IMR-90 (cell line): ENCODE measurements at regions not wholly inside any gene's neighbourhood (a gene's known extent, or its start where the extent isn't known, plus 50 kb on each side); places are given as distances from the start of the nearest gene placed in this dataset.

Source experiments
- ATAC-seq: fragments of 200-7000 bp; cut with Tn5 transposase; 2 replicates; pipeline ENCODE4 v1.9.1; 2020; ENCODE audit warnings: low read depth, mild to moderate bottlenecking, moderate library complexity
- BruUV-seq: library from RNA; stranded (reverse); fragments of 400-500 nt; replicated peaks from 2 replicates; lab custom pipeline; 2021; lab: Mats Ljungman, UMichigan
- CTCF ChIA-PET: fragments of 300-600 bp; formaldehyde crosslinking; extraction: SDS; loops from one replicate; lab custom pipeline; 2021; ENCODE audit warnings: antibody characterized with exemption; lab: Yijun Ruan, JAX
- POLR2A ChIA-PET: fragments of 300-600 bp; sonication (Branson Sonifier 250); formaldehyde crosslinking; loops from one replicate; lab custom pipeline; 2022; ENCODE audit warnings: antibody characterized with exemption; ENCODE audit not compliant: unreplicated experiment; lab: Charles Lee
- DNase-seq: peaks from one replicate; pipeline ENCODE4 v3.0.0; 2013
- H2AFZ ChIP-seq: replicated peaks from 2 replicates; pipeline ENCODE3; 2013; ENCODE audit warnings: low read length, mild to moderate bottlenecking; ENCODE audit not compliant: poor library complexity
- H2AK5ac ChIP-seq: 2 replicates; pipeline ENCODE4 v1.6.1; 2013; ENCODE audit warnings: low read depth, low read length, inconsistent platforms
- H2AK9ac ChIP-seq: replicated peaks from 2 replicates; pipeline ENCODE3; 2013; ENCODE audit warnings: mild to moderate bottlenecking, low read depth, low read length, moderate library complexity; ENCODE audit not compliant: poor library complexity
- H2BK120ac ChIP-seq: 2 replicates; pipeline ENCODE4 v1.6.1; 2013; ENCODE audit warnings: low read depth, low read length, inconsistent platforms
- H2BK15ac ChIP-seq: 3 replicates; pipeline ENCODE4 v1.6.1; 2013; ENCODE audit warnings: low read depth, low read length, inconsistent platforms
- H2BK20ac ChIP-seq: 2 replicates; pipeline ENCODE4 v1.6.1; 2013; ENCODE audit warnings: low read depth, mild to moderate bottlenecking, inconsistent platforms, low read length, moderate library complexity
- H2BK5ac ChIP-seq: 2 replicates; pipeline ENCODE4 v1.6.1; 2013; ENCODE audit warnings: mild to moderate bottlenecking, low read depth, low read length, inconsistent platforms; ENCODE audit not compliant: poor library complexity, severe bottlenecking
- H3K14ac ChIP-seq: replicated peaks from 2 replicates; pipeline ENCODE4 v1.6.1; 2013; ENCODE audit warnings: low read depth, low read length, inconsistent platforms
- H3K18ac ChIP-seq: 2 replicates; pipeline ENCODE4 v1.6.1; 2013; ENCODE audit warnings: low read depth, low read length, control low read depth
- H3K23ac ChIP-seq: 2 replicates; pipeline ENCODE4 v1.6.1; 2013; ENCODE audit warnings: low read depth, low read length, inconsistent platforms
- H3K27ac ChIP-seq: 2 replicates; pipeline ENCODE4 v1.5.1; 2013; ENCODE audit warnings: mild to moderate bottlenecking, control low read depth, low read length; ENCODE audit not compliant: insufficient read depth
- H3K27me3 ChIP-seq: 2 replicates; pipeline ENCODE4 v1.6.1; 2013; ENCODE audit warnings: low read length; ENCODE audit not compliant: control insufficient read depth, insufficient read depth
- H3K36me3 ChIP-seq: 2 replicates; pipeline ENCODE4 v1.6.1; 2013; ENCODE audit warnings: low read length, mixed read lengths; ENCODE audit not compliant: control insufficient read depth, insufficient read depth
- H3K4ac ChIP-seq: 2 replicates; pipeline ENCODE4 v1.6.1; 2013; ENCODE audit warnings: low read depth, low read length, inconsistent platforms
- H3K4me1 ChIP-seq: 2 replicates; pipeline ENCODE4 v1.6.1; 2013; ENCODE audit warnings: low read length, mixed read lengths; ENCODE audit not compliant: control insufficient read depth, insufficient read depth
- H3K4me2 ChIP-seq: 2 replicates; pipeline ENCODE4 v1.6.1; 2013; ENCODE audit warnings: low read depth, mild to moderate bottlenecking, control low read depth, low read length, moderate library complexity
- H3K4me3 ChIP-seq: 2 replicates; pipeline ENCODE4 v1.5.1; 2013; ENCODE audit warnings: low read depth, mild to moderate bottlenecking, control low read depth, low read length, moderate library complexity; ENCODE audit not compliant: insufficient read depth
- H3K56ac ChIP-seq: 2 replicates; pipeline ENCODE4 v1.6.1; 2013; ENCODE audit warnings: low read length, inconsistent platforms; ENCODE audit not compliant: insufficient read depth; ENCODE audit errors: extremely low read depth
- H3K79me1 ChIP-seq, 2 experiments: 2 replicates each; pipeline ENCODE4 v1.6.1; 2013; ENCODE audit warnings: low read length in 2 of 2, inconsistent platforms in 1 of 2, low read depth in 1 of 2
- H3K9ac ChIP-seq: 2 replicates; pipeline ENCODE4 v1.6.1; 2013; ENCODE audit warnings: low read depth, low read length, control low read depth
- H3K9me1 ChIP-seq: 2 replicates; pipeline ENCODE4 v1.6.1; 2013; ENCODE audit warnings: low read length, inconsistent platforms; ENCODE audit not compliant: insufficient read depth
- H3K9me3 ChIP-seq: 2 replicates; pipeline ENCODE4 v1.6.1; 2013; ENCODE audit warnings: low read length; ENCODE audit not compliant: control insufficient read depth, insufficient read depth
- H4K20me1 ChIP-seq: 2 replicates; pipeline ENCODE4 v1.6.1; 2013; ENCODE audit warnings: low read length, inconsistent platforms; ENCODE audit not compliant: insufficient read depth
- H4K5ac ChIP-seq: 2 replicates; pipeline ENCODE4 v1.6.1; 2013; ENCODE audit warnings: mild to moderate bottlenecking, low read depth, low read length, control low read depth
- H4K8ac ChIP-seq, 2 experiments: 2 replicates each; pipeline ENCODE4 v1.6.1; 2013; ENCODE audit warnings: low read depth in 2 of 2, low read length in 2 of 2, control low read depth in 1 of 2, inconsistent platforms in 1 of 2
- H4K91ac ChIP-seq: 2 replicates; pipeline ENCODE4 v1.6.1; 2013; ENCODE audit warnings: low read depth, low read length, inconsistent platforms; ENCODE audit not compliant: insufficient read depth
- CEBPB ChIP-seq: IDR thresholded peaks from 2 replicates; pipeline ENCODE4 v1.6.1; 2012; ENCODE audit warnings: low read depth, low read length, improper control_type of control experiment
- CHD1 ChIP-seq: IDR thresholded peaks from 2 replicates; pipeline ENCODE4 v1.6.1; 2012; ENCODE audit warnings: low read depth, low read length, improper control_type of control experiment
- MAZ ChIP-seq: IDR thresholded peaks from 2 replicates; pipeline ENCODE4 v1.6.1; 2012; ENCODE audit warnings: low read depth, mild to moderate bottlenecking, low read length, improper control_type of control experiment, moderate library complexity, borderline replicate concordance
- MXI1 ChIP-seq: IDR thresholded peaks from 2 replicates; pipeline ENCODE4 v1.6.1; 2012; ENCODE audit warnings: low read depth, mild to moderate bottlenecking, low read length, moderate library complexity, borderline replicate concordance
- NFE2L2 ChIP-seq: fragments of 150-350 bp; IDR thresholded peaks from 2 replicates; pipeline ENCODE4 v1.6.1; 2016; ENCODE audit warnings: low read depth, mild to moderate bottlenecking, low read length
- RAD21 ChIP-seq: IDR thresholded peaks from 2 replicates; pipeline ENCODE4 v1.6.1; 2012; ENCODE audit warnings: low read length, improper control_type of control experiment
- RCOR1 ChIP-seq: IDR thresholded peaks from 2 replicates; pipeline ENCODE4 v1.6.1; 2012; ENCODE audit warnings: mild to moderate bottlenecking, low read length, improper control_type of control experiment; ENCODE audit not compliant: insufficient replicate concordance
- WGBS, 2 experiments: methylation state at CpG; one replicate each; pipeline versions ENCODE4 v1.1.5 to v1.1.7; 2013; ENCODE audit warnings: missing lambda C conversion rate in 2 of 2; ENCODE audit not compliant: insufficient read length in 1 of 2; ENCODE audit errors: extremely low coverage in 2 of 2; 5-methylcytosine and 5-hydroxymethylcytosine counted together
- dilution Hi-C: fragments of 300-500 bp; cut with HindIII; formaldehyde crosslinking; loops from one replicate; pipeline ENCODE4 v1.14.3; 2018; ENCODE audit warnings: low sequenced_read_pairs; ENCODE audit not compliant: unreplicated experiment
- in situ Hi-C: fragments of 300-500 bp; cut with MboI; formaldehyde crosslinking; loops from 3 replicates; pipeline ENCODE4 v1.14.3; 2019; ENCODE audit warnings: low sequenced_read_pairs, inconsistent platforms, mixed read lengths
- intact Hi-C: fragments of 100-400 bp; cut with micrococcal nuclease; formaldehyde crosslinking; loops from 2 replicates; pipeline ENCODE4 v1.10.0; 2022
- TF ChIP-seq, protein P1 (sequence below): fragments of 150-350 bp; IDR thresholded peaks from 2 replicates; pipeline ENCODE4 v1.6.1; 2017; ENCODE audit warnings: mild to moderate bottlenecking, antibody characterized with exemption, low read length, low read depth
- TF ChIP-seq, protein P2 (sequence below): conservative IDR thresholded peaks from 2 replicates; pipeline ENCODE4 v1.5.1; 2012; ENCODE audit warnings: mild to moderate bottlenecking, low read depth, low read length, improper control_type of control experiment

DNA sequence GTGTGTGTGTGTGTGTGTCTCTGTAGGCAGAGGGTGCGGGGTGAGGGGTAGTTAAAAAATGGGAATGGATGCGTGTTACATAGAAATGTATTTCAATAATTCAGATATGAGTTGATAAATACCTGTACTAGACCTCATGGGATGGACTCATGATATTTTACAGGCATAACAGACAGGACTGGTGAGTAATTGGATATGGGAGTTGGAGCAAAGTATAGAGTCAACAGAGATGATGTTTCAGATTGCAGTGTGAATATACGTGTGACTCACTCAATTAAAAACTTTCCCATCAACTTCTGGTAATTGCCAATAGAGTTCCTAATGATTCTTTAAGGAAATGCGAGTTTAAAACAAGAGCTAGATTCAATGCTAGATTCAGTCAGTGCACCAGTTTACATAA lies 711.9 kb downstream of the C12orf50 start:
- CTCF ChIA-PET = no interaction called here
- Histone ChIP-seq H4K5ac (no peak overlapping the region), H3K79me1 (no peaks in the 10 kb centered on the region), H2BK120ac (no peak overlapping the region), H3K27ac (no peak overlapping the region), H2AFZ (no peak overlapping the region), H3K56ac (no peak overlapping the region), H3K9me3 (no peaks in the 10 kb centered on the region), H3K9me1 (no peaks in the 10 kb centered on the region), H3K4me1 (peaks cover 4% of the 10 kb centered on the region; the same call in 1 of the 2 replicates), H3K14ac (no peak overlapping the region), H3K4me2 (no peak overlapping the region), H2BK15ac (no peak overlapping the region), H3K36me3 (no peaks in the 10 kb centered on the region), H2BK5ac (no peak overlapping the region), H3K27me3 (no peaks in the 10 kb centered on the region), H4K20me1 (no peaks in the 10 kb centered on the region), H4K8ac (no peak overlapping the region), H3K23ac (no peak overlapping the region; the same call in 1 of the 2 replicates), H2AK5ac (no peak overlapping the region), H3K4ac (0 out of 2 replicates have a peak overlapping the region, but pooled peaks have one; percentile 7), H2AK9ac (no peak overlapping the region), H4K91ac (no peak overlapping the region), H2BK20ac (no peak overlapping the region), H3K18ac (no peak overlapping the region), H3K9ac (no peak overlapping the region), H3K4me3 (no peak overlapping the region)
- ATAC-seq (peak; percentile 21; the same call in 1 of the 2 replicates), DNase-seq (peak; percentile 8)
- POLR2A ChIA-PET = no interaction called here
- dilution Hi-C loops (no loop called here), intact Hi-C loops (no loop called here), in situ Hi-C loops (no loop called here)
- WGBS, 2 experiments = 100% methylated on average over 2 of the region's 4 CpGs; no CpG with 5 or more reads in 1 of the 2 experiments
- no TSS peak for BruUV-seq
- TF ChIP-seq, protein P1, sequence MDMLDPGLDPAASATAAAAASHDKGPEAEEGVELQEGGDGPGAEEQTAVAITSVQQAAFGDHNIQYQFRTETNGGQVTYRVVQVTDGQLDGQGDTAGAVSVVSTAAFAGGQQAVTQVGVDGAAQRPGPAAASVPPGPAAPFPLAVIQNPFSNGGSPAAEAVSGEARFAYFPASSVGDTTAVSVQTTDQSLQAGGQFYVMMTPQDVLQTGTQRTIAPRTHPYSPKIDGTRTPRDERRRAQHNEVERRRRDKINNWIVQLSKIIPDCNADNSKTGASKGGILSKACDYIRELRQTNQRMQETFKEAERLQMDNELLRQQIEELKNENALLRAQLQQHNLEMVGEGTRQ = no peak
- TF ChIP-seq NFE2L2 (no peak), CHD1 (no peak), MXI1 (no peak), RAD21 (no peak), MAZ (no peak), CEBPB (no peak), RCOR1 (no peak)
- TF ChIP-seq, protein P2, sequence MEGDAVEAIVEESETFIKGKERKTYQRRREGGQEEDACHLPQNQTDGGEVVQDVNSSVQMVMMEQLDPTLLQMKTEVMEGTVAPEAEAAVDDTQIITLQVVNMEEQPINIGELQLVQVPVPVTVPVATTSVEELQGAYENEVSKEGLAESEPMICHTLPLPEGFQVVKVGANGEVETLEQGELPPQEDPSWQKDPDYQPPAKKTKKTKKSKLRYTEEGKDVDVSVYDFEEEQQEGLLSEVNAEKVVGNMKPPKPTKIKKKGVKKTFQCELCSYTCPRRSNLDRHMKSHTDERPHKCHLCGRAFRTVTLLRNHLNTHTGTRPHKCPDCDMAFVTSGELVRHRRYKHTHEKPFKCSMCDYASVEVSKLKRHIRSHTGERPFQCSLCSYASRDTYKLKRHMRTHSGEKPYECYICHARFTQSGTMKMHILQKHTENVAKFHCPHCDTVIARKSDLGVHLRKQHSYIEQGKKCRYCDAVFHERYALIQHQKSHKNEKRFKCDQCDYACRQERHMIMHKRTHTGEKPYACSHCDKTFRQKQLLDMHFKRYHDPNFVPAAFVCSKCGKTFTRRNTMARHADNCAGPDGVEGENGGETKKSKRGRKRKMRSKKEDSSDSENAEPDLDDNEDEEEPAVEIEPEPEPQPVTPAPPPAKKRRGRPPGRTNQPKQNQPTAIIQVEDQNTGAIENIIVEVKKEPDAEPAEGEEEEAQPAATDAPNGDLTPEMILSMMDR = no peak
